ENCODE measurements at regions not wholly inside any gene's neighbourhood (a gene's known extent, or its start where the extent isn't known, plus 50 kb on each side); places are given as distances from the start of the nearest gene placed in this dataset.
"Not testable (repeated sequence)": the region's sequence is repeated elsewhere in the genome, so short reads cannot be mapped to it uniquely, and the experiment has no call there.

DNA sequence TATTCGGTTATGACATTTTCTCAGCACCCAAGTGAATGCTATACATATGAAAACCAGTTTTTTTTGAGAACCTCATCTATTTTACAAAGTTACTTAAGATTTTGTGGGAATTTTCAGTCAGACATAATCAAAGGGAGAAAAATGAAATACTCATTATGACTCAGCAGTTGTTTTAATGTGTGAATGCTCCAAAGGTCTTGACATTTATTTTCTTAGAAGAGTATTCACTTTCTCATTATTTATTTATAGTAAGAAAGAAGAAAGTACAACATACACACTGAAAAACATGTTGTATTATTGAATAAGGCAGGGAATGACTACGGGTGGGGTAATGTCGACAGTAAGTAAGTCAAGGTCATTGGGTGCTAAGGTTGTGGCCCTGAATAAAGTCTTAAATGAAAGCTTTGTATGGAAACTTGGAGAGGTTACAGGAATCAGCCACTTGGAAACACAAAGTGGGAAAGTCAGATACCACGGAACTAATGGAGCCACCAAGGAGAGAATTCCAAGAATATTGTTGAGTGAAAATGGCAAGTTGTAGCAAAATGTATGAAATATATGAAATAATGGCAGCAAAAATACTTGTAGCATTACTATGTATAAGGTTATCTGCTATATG, 844.5 kb downstream of the TBL1XR1 start:
- DNase-seq (ENCODE audit: insufficient read length, low spot score) (no peak), FAIRE-seq (no peak)
- TF ChIP-seq TAF1 (IDR thresholded peaks at IDR 0.05; ENCODE audit: low read depth, low read length) (no peak), PAX5 (IDR thresholded peaks at IDR 0.05; ENCODE audit: insufficient read depth, low read length, severe bottlenecking) (no peak), POLR2A (IDR thresholded peaks at IDR 0.05; ENCODE audit: low read depth, low read length) (no peak), POU2F2 (IDR thresholded peaks at IDR 0.05; ENCODE audit: low read depth, low read length) (no peak)

DNA sequence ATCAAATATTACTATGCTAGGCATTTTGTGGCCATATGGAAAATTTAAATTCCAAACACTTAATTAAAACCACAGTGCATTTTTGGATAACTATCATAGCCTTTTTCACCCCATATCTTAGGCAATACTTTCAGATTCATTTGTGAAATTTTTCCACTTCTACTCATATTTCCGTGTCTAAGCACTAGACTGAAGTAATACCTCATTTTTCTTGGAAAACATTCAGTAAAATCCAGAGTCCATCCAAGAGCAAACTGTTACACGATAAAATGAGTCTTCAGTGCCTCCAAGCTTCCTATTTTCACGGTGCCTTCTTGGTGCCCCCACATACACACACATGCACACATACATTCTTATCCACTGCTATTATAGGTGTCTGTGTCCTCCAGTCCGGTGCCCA, 845.9 kb downstream of the TBL1XR1 start:
- TF ChIP-seq PAX5 (IDR thresholded peaks at IDR 0.05; ENCODE audit: insufficient read depth, low read length, severe bottlenecking) (no peak), TAF1 (IDR thresholded peaks at IDR 0.05; ENCODE audit: low read depth, low read length) (no peak), POLR2AphosphoS5 (IDR thresholded peaks at IDR 0.05; ENCODE audit: low read depth, low read length) (no peak), SPI1 (IDR thresholded peaks at IDR 0.05; ENCODE audit: low read depth, low read length) (no peak), POLR2A (IDR thresholded peaks at IDR 0.05; ENCODE audit: low read depth, low read length) (no peak)
- FAIRE-seq (no peak), DNase-seq (ENCODE audit: insufficient read length, low spot score) (no peak)

DNA sequence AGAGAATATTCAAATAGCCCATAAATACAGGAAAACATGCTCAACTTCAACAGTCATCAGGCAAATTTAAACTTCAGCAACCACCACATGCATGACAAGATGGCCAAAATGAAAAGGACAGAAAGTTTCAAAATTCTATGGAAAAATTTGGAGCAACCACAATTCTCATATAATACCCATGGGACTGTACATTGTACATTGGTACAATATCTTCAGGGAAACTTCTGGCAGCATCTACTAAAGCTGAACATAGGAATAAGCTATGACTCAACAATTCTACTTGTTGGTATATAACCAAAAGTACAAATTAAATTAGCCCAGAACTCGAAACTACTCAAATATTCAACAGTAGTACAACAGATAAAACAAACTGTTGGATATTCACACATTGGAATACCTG, 847.6 kb downstream of the TBL1XR1 start:
- FAIRE-seq, result no peak
- no peak for DNase-seq (ENCODE audit: insufficient read length, low spot score)

DNA sequence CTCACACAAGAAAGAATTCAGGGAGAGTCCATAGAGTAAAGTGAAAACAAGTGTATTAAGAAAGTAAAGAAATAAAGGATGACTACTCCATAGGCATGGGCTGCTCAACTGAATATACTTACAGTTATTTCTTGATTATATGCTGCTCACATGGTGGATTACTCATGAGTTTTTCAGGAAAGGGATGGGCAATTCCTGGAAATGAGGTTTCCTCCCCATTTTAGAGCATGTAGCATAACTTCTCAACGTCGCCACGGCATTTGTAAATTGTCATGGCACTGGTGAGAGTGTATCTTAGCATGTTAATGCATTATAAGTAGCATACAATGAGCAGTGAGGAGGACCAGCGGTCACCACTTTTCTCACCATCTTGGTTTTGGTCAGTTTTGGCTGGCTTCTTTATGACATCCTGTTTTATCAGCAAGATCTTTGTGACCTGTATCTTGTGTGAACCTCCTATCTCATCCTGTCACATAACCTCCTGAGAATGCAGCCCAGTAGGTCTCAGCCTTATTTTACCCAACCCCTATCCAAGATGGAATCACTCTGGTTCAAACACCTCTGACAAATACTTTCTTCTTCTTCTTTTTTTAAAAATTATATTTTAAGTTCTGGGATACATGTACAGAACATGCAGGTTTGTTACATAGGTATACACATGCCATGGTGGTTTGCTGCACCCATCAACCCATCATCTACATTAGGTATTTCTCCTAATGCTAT, 849.7 kb downstream of the TBL1XR1 start:
- FAIRE-seq, result no peak
- no peak for TF ChIP-seq TAF1 (IDR thresholded peaks at IDR 0.05; ENCODE audit: low read depth, low read length)
- TF ChIP-seq POLR2AphosphoS5 (IDR thresholded peaks at IDR 0.05; ENCODE audit: low read depth, low read length), result no peak
- no peak for TF ChIP-seq POU2F2 (IDR thresholded peaks at IDR 0.05; ENCODE audit: low read depth, low read length)
- no peak for TF ChIP-seq POLR2A (IDR thresholded peaks at IDR 0.05; ENCODE audit: low read depth, low read length)
- TF ChIP-seq PAX5 (IDR thresholded peaks at IDR 0.05; ENCODE audit: insufficient read depth, low read length, severe bottlenecking), result no peak
- TF ChIP-seq SPI1 (IDR thresholded peaks at IDR 0.05; ENCODE audit: low read depth, low read length), result no peak
- no peak for DNase-seq (ENCODE audit: insufficient read length, low spot score)

More for the DNA sequence above, 847.6 kb downstream of the TBL1XR1 start:
- no peak for TF ChIP-seq POU2F2 (IDR thresholded peaks at IDR 0.05; ENCODE audit: low read depth, low read length)
- TF ChIP-seq PAX5 (IDR thresholded peaks at IDR 0.05; ENCODE audit: insufficient read depth, low read length, severe bottlenecking), result no peak
- no peak for TF ChIP-seq POLR2AphosphoS5 (IDR thresholded peaks at IDR 0.05; ENCODE audit: low read depth, low read length)
- no peak for TF ChIP-seq POLR2A (IDR thresholded peaks at IDR 0.05; ENCODE audit: low read depth, low read length)
- no peak for TF ChIP-seq SPI1 (IDR thresholded peaks at IDR 0.05; ENCODE audit: low read depth, low read length)
- TF ChIP-seq TAF1 (IDR thresholded peaks at IDR 0.05; ENCODE audit: low read depth, low read length), result no peak

DNA sequence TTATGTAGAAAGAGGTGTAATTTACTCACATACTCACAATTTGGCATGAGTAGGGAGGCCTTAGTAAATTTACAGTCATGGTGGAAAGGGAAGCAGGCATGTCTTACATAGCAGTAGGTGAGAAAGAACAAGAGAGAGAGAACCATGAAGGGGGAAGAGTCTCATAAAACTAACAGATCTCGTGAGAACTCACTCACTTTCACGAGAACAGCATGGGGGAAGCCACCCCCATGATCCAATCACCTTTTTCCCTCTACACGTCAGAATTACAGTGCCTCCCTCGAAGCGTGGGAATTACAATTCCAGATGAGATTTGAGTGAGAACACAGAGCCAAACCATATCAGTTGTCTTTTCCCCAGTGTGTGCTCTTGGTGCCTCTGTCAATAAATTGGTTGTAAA, 855.3 kb downstream of the TBL1XR1 start:
- DNase-seq (ENCODE audit: insufficient read length, low spot score), result no peak
- FAIRE-seq, result no peak
- no peak for TF ChIP-seq TAF1 (IDR thresholded peaks at IDR 0.05; ENCODE audit: low read depth, low read length)
- TF ChIP-seq POU2F2 (IDR thresholded peaks at IDR 0.05; ENCODE audit: low read depth, low read length), result no peak
- no peak for TF ChIP-seq POLR2AphosphoS5 (IDR thresholded peaks at IDR 0.05; ENCODE audit: low read depth, low read length)
- no peak for TF ChIP-seq PAX5 (IDR thresholded peaks at IDR 0.05; ENCODE audit: insufficient read depth, low read length, severe bottlenecking)
- no peak for TF ChIP-seq POLR2A (IDR thresholded peaks at IDR 0.05; ENCODE audit: low read depth, low read length)
- no peak for TF ChIP-seq SPI1 (IDR thresholded peaks at IDR 0.05; ENCODE audit: low read depth, low read length)

DNA sequence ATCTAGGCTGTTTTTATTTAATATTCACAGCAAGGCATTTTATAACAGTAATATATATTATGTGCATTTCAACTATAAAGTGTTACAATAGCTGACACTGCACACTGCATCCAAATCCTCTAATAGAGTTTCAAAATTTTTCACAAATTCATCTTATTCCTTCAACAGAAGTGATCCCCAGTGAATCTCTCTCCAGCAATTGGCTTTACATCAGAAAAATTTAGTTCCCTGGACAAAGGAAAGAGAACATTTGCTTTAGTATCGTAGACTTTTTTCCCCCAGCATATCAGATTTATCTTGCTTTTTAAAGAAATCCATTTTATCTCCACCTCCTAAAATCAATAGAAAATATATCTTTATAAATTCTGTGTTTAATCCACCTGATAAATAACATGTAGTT, 868.6 kb downstream of the TBL1XR1 start:
- DNase-seq (ENCODE audit: insufficient read length, low spot score), result no peak
- TF ChIP-seq PAX5 (IDR thresholded peaks at IDR 0.05; ENCODE audit: insufficient read depth, low read length, severe bottlenecking) (no peak), TAF1 (IDR thresholded peaks at IDR 0.05; ENCODE audit: low read depth, low read length) (no peak), SPI1 (IDR thresholded peaks at IDR 0.05; ENCODE audit: low read depth, low read length) (no peak), POLR2A (IDR thresholded peaks at IDR 0.05; ENCODE audit: low read depth, low read length) (no peak), POLR2AphosphoS5 (IDR thresholded peaks at IDR 0.05; ENCODE audit: low read depth, low read length) (no peak), POU2F2 (IDR thresholded peaks at IDR 0.05; ENCODE audit: low read depth, low read length) (no peak)
- FAIRE-seq, result no peak

DNA sequence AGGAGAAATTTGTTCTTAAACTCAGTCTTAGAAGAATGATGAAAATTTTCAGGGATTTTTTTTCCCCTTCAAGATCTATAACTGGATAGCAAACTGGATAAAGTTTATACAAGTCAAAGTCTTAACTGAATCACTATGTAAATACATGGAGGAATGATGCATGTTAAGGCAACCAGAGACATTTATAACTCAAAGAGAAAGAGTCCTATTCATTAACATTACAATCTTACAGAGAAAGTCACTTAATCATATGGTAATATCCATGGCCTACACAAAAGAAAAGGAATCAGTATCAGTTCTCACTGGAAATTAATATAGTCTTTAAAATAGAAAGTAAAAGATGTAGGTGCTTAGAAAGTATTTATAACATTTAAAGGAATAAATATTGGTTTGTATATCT, 869.1 kb downstream of the TBL1XR1 start:
- TF ChIP-seq POU2F2 (IDR thresholded peaks at IDR 0.05; ENCODE audit: low read depth, low read length), result no peak
- DNase-seq (ENCODE audit: insufficient read length, low spot score) (no peak), FAIRE-seq (no peak)

DNA sequence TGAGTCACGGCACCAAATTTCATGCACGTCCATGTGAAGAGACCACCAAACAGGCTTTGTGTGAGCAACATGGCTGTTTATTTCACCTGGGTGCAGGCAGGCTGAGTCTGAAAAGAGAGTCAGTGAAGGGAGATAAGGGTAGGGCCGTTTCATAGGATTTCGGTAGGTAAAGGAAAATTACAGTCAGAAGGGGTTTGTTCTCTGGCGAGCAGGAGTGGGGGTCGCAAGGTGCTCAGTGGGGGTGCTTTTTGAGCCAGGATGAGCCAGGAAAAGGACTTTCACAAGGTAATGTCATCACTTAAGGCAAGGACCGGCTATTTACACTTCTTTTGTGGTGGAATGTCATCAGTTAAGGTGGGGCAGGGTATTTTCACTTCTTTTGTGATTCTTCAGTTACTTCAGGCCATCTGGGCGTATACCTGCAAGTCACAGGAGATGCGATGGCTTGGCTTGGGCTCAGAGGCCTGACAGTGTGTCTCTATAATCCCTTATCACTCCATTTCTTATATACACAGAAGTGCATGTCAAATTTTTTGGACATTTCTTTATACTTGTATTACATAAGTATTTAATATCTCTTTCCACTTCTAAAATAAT, 870.3 kb downstream of the TBL1XR1 start:
- DNase-seq (ENCODE audit: insufficient read length, low spot score); FAIRE-seq: not testable (repeated sequence)

DNA sequence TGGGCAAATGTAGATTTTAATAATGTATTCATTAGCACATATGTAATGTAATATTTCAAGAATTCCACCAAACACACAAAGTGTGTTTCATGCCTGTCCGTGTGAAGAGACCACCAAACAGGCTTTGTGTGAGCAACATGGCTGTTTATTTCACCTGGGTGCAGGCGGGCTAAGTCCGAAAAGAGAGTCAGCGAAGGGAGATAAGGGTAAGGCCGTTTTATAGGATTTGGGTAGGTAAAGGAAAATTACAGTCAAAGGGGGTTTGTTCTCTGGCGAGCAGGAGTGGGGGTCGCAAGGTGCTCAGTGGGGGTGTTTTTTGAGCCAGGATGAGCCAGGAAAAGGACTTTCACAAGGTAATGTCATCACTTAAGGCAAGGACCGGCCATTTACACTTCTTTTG, 875.8 kb downstream of the TBL1XR1 start:
- DNase-seq (ENCODE audit: insufficient read length, low spot score); FAIRE-seq: not testable (repeated sequence)

DNA sequence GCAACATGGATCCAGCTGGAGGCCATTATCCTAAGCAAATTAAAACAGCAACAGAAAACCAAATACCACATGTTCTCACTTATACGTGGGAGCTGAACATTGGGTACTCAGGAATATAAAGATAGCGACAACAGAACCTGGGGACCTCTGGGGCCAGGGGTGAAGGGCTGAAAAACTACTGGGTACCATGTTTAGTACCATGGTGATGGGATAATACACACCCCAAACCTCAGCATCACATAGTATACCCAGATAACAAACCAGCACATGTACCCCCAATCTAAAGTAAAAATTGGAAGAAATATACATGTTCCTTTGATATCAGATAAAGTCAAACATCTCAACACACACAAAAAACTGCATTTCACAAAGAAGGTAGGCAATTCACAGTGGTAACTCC, 876.2 kb downstream of the TBL1XR1 start:
- no peak for TF ChIP-seq POLR2A (IDR thresholded peaks at IDR 0.05; ENCODE audit: low read depth, low read length)
- no peak for TF ChIP-seq POLR2AphosphoS5 (IDR thresholded peaks at IDR 0.05; ENCODE audit: low read depth, low read length)
- no peak for TF ChIP-seq PAX5 (IDR thresholded peaks at IDR 0.05; ENCODE audit: insufficient read depth, low read length, severe bottlenecking)
- TF ChIP-seq TAF1 (IDR thresholded peaks at IDR 0.05; ENCODE audit: low read depth, low read length), result no peak
- no peak for TF ChIP-seq POU2F2 (IDR thresholded peaks at IDR 0.05; ENCODE audit: low read depth, low read length)
- no peak for TF ChIP-seq SPI1 (IDR thresholded peaks at IDR 0.05; ENCODE audit: low read depth, low read length)
- DNase-seq (ENCODE audit: insufficient read length, low spot score) (no peak), FAIRE-seq (no peak)

Measured in GM12891 (cell line).